WERI-Rb-1 (cell line): ENCODE measurements at regions not wholly inside any gene's neighbourhood (a gene's known extent, or its start where the extent isn't known, plus 50 kb on each side); places are given as distances from the start of the nearest gene placed in this dataset.

ENCODE experiments used
- DNase-seq: peaks from one replicate; pipeline ENCODE4 v3.0.0-alpha.2; 2020
- H3K27ac ChIP-seq: fragments of 250-450 bp; sonication (Bioruptor Pico); 2 replicates; pipeline ENCODE4 v1.5.1; 2020; ENCODE audit warnings: mild to moderate bottlenecking, moderate library complexity
- H3K27me3 ChIP-seq: fragments of 250-450 bp; sonication (Bioruptor Pico); 2 replicates; pipeline ENCODE4 v1.5.1; 2021; ENCODE audit warnings: mild to moderate bottlenecking, low read depth, moderate library complexity; ENCODE audit not compliant: insufficient read depth, severe bottlenecking
- H3K36me3 ChIP-seq: fragments of 250-450 bp; sonication (Bioruptor Pico); 2 replicates; pipeline ENCODE4 v1.5.1; 2020; ENCODE audit warnings: mild to moderate bottlenecking, moderate library complexity
- H3K4me3 ChIP-seq: 2 replicates; pipeline ENCODE4 v1.5.1; 2011; ENCODE audit warnings: low read depth, mild to moderate bottlenecking, control low read depth, low read length
- H3K9me3 ChIP-seq: fragments of 250-450 bp; sonication (Bioruptor Pico); 2 replicates; pipeline ENCODE4 v1.5.1; 2021; ENCODE audit warnings: mild to moderate bottlenecking, moderate library complexity; ENCODE audit not compliant: severe bottlenecking
- CTCF ChIP-seq: IDR thresholded peaks from 2 replicates; pipeline ENCODE4 v1.5.1; 2011; ENCODE audit warnings: low read depth, mild to moderate bottlenecking, control low read depth, inconsistent platforms, low read length

DNA sequence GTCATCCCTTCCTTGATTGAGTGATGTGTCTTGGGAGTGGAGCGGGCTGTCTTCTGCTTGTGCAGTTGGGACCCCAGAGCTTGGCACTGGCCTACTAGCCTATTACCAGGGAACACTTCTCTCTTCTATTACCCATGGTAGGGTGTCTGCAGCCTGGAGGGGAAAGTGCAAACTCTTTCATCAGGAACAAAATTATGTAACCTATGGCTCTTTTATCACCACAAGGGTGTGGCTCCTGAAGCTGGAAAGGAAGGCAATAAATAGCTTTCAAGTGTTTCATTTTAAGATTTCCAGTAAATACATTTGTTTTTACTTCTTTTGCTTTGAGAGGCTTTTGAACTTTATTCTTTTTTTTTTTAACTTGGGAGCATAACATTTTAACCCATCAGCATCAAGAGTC lies 349.7 kb upstream of the FAR2 start:
- DNase-seq, result no peak
- no peaks in the 10 kb centered on the region for H3K36me3 ChIP-seq
- no peak for TF ChIP-seq CTCF
- H3K27ac ChIP-seq, result no peak overlapping the region
- no peak overlapping the region for H3K4me3 ChIP-seq
- H3K27me3 ChIP-seq, result no peaks in the 10 kb centered on the region
- H3K9me3 ChIP-seq, result no peaks in the 10 kb centered on the region

- H3K9me3 ChIP-seq, result no peaks in the 10 kb centered on the region
- no peak overlapping the region for H3K27ac ChIP-seq
- no peak for TF ChIP-seq CTCF
- no peaks in the 10 kb centered on the region for H3K36me3 ChIP-seq
- H3K27me3 ChIP-seq, result no peaks in the 10 kb centered on the region
- no peak overlapping the region for H3K4me3 ChIP-seq
- no peak for DNase-seq
These were observed 348.9 kb upstream of the FAR2 start for GRCh38 chr12:28800129-28800528.

DNA sequence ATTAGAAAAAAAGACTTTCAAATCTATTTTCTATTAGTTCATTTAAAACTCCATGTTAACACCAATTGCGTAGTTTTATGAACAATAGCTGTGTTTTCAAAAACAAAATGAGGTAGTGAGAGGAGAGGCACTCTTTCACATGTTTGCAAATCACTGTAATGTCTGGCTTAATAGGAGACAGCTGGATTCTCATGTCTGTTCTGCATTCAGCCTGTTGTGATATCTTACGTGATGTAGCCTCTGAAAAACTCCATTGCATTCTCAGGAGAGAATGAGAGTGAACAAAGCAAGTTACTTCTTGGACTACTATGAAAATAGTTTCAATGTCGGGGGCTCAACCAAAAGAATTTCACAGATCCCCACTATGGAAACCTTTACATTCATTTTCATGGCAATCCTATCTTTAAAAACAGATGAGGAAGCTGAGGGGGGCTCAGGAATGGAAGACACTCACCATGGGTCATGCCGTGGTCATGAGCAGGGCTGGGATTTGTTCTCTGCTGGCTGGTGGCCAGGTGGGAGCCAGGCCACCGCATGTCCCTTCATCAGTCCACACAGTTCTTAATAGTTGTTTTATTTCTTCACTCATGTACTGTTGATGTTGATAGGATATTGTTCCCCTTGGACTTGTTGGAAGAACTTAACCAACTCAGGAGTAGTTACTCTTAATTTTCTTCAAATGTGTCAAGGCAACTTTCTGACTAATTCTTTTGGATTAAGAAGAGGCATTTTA lies 346.2 kb upstream of the FAR2 start:
- Histone ChIP-seq H3K4me3 (no peak overlapping the region), H3K36me3 (no peaks in the 10 kb centered on the region), H3K27me3 (no peaks in the 10 kb centered on the region), H3K27ac (no peak overlapping the region), H3K9me3 (no peaks in the 10 kb centered on the region)
- TF ChIP-seq CTCF, result no peak
- DNase-seq, result no peak

DNA sequence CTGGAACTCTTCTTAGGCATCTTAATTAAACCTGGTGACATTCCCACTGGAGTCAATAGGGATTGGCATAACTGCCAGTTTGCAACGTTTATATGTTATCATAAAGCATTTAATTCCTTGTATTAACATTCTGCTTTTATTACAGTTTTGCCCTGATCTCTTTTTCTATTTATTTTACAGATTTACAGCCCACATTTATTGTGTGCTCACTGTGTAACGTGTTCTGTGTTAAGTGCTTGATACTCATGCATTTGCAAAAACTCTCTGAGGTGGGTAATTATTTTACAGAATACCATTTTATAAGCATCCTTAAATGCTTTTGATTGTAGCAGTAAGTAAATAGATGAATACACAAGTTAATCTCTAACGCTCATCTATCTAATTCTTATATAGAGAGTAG lies 341.5 kb upstream of the FAR2 start:
- Histone ChIP-seq H3K27ac (no peak overlapping the region), H3K36me3 (no peaks in the 10 kb centered on the region), H3K9me3 (no peaks in the 10 kb centered on the region), H3K4me3 (no peak overlapping the region), H3K27me3 (no peaks in the 10 kb centered on the region)
- TF ChIP-seq CTCF, result no peak
- DNase-seq, result no peak

GRCh38 chr12:28811457-28811856 lies 337.6 kb upstream of the FAR2 start:
- Histone ChIP-seq H3K36me3 (no peaks in the 10 kb centered on the region), H3K4me3 (no peak overlapping the region), H3K27ac (no peak overlapping the region), H3K9me3 (no peaks in the 10 kb centered on the region), H3K27me3 (no peaks in the 10 kb centered on the region)
- no peak for DNase-seq
- no peak for TF ChIP-seq CTCF

DNA sequence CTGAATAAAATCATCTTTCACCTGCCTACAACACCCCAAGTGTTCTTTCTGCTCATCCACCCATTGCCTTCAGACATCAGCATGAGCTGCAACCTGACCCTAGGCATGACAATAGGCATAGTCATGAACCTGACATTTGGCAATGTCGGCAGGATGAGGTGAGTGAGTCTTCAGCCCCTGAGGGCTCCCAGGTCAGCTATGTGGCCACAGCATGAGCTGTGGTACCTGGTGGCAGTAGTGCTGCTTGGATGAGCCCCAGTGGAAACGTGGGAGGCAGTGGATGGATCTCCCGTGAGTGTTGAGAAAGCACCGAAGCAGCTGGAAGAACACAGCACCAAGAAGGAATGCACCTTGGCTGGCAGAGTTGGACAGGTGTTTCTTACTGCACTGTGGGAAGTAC lies 334.8 kb upstream of the FAR2 start:
- Histone ChIP-seq H3K9me3 (no peaks in the 10 kb centered on the region), H3K27ac (no peak overlapping the region), H3K36me3 (no peaks in the 10 kb centered on the region), H3K27me3 (no peaks in the 10 kb centered on the region), H3K4me3 (no peak overlapping the region)
- no peak for DNase-seq
- no peak for TF ChIP-seq CTCF
